ENCODE measurements at regions not wholly inside any gene's neighbourhood (a gene's known extent, or its start where the extent isn't known, plus 50 kb on each side); places are given as distances from the start of the nearest gene placed in this dataset.

DNA sequence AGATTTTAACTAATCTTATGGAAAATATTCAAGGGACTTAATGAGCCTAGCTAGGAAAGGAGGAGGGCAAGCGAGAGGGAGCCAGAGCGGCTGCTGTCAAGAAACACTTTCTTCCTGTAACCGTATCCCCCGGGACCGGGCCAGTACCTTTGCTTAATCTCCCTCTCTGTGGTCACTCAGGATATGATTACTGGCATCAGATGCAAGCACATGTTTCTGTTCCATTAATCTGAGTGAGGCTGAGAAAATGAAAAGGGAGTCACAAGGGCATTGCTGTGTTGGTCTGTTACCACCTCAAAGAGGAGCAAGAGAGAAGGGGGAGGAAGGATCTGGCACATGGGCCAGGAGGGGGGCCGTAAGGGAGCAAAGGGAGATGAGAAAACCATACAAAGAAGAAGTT is 356.7 kb upstream of the GATB start:
- Histone ChIP-seq H3K36me3 (ENCODE audit: insufficient read depth) (no peaks in the 10 kb centered on the region), H3K27ac (ENCODE audit: low read depth) (no peak overlapping the region), H3K4me1 (ENCODE audit: insufficient read depth) (no peaks in the 10 kb centered on the region), H3K4me3 (ENCODE audit: low read depth, low read length) (no peak overlapping the region)
- DNase-seq (ENCODE audit: extremely low spot score): no peak
- WGBS: 68% methylated on average over 6 of the region's 6 CpGs

DNA sequence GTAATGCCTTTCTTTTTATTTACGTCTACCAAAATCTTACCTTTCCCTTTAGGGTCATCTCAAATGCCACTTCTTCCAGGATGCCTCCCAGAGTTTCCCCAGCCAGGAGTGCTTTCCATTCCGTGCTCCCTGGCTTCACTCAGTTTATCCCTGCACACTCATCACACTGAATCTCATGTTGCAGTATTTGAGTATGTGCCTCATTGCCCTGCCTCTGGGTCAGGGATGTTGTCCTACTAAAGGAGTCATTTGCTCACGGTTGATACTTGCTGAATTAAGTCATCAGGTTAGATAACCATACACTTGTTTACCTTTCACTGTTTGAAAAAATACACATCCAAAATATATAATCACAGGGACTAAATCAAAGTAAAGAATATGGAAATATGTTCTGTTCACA is 356.2 kb upstream of the GATB start:
- no peak overlapping the region for H3K27ac ChIP-seq (ENCODE audit: low read depth)
- WGBS: 89% methylated on average over 3 of the region's 3 CpGs
- H3K36me3 ChIP-seq (ENCODE audit: insufficient read depth): no peaks in the 10 kb centered on the region
- peaks cover under 1% of the 10 kb centered on the region for H3K4me1 ChIP-seq (ENCODE audit: insufficient read depth)
- no peak for DNase-seq (ENCODE audit: extremely low spot score)
- no peak overlapping the region for H3K4me3 ChIP-seq (ENCODE audit: low read depth, low read length)

DNA sequence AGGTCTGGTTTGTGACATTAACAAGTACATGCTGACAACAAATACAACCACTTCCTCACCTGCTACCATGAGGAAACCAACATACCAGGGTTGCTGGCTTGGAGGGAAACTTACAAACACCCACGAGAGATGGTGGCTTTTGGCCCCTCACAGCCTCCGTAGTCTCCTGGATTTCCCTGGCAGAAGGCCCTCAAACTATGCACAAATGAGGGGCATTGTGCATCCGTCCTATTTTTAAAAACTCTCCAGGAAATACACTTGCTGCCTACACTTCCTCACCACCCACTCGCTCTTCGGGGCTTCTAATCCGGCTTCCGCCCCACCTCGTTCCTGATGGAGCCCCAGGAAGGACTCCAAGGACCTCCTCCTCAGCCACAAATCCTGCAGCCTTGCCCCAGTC is 355.0 kb upstream of the GATB start:
- Histone ChIP-seq H3K4me3 (ENCODE audit: low read depth, low read length) (no peak overlapping the region), H3K27ac (ENCODE audit: low read depth) (no peak overlapping the region), H3K36me3 (ENCODE audit: insufficient read depth) (no peaks in the 10 kb centered on the region), H3K4me1 (ENCODE audit: insufficient read depth) (peaks cover 2% of the 10 kb centered on the region)
- WGBS: 63% methylated on average over 8 of the region's 8 CpGs
- DNase-seq (ENCODE audit: extremely low spot score): no peak

DNA sequence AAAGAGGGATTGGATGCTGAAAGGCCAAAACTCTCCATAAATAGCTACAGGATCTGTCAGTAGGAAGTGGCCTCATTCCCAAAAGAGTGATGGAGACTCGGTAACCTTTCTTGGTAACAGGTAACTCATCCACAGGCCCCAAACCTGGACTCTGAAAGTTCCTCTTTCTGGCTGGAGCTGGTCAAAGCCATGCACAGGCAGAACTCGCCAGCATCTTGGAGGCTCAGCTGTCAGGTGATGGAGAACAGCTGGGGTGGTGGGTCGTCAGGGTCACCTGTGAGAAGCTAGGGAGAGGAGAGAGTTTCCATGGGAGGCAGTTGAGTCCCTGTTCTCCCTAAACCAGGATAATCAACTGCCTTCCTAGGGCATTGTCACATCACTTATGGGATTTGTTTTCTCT is 354.3 kb upstream of the GATB start:
- no peak for DNase-seq (ENCODE audit: extremely low spot score)
- Histone ChIP-seq H3K4me1 (ENCODE audit: insufficient read depth) (peaks cover 2% of the 10 kb centered on the region), H3K4me3 (ENCODE audit: low read depth, low read length) (no peak overlapping the region), H3K36me3 (ENCODE audit: insufficient read depth) (no peaks in the 10 kb centered on the region), H3K27ac (ENCODE audit: low read depth) (no peak overlapping the region)
- 76% methylated on average over 3 of the region's 3 CpGs for WGBS

DNA sequence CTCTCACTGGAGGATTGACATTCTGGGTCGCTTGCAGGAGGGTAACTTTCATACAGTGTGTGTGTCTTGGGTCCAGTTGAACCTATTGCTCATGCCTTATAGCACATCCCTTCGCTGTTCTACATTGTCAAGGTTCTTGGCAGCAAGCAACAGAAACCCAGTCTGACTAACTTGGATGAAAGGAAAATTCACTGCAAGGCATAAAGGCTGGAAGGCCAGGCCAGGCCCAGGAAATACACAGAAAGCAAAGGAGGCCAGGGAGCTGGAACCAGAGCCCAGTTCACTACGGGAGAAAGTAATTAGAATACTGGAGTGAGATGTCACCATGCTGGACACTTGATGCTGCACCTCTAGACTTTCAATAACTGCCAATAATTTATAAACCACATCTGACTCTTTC is 353.8 kb upstream of the GATB start:
- no peaks in the 10 kb centered on the region for H3K36me3 ChIP-seq (ENCODE audit: insufficient read depth)
- WGBS: 66% methylated on average over 3 of the region's 3 CpGs
- H3K4me1 ChIP-seq (ENCODE audit: insufficient read depth): peaks cover 2% of the 10 kb centered on the region
- no peak overlapping the region for H3K27ac ChIP-seq (ENCODE audit: low read depth)
- DNase-seq (ENCODE audit: extremely low spot score): no peak
- no peak overlapping the region for H3K4me3 ChIP-seq (ENCODE audit: low read depth, low read length)

DNA sequence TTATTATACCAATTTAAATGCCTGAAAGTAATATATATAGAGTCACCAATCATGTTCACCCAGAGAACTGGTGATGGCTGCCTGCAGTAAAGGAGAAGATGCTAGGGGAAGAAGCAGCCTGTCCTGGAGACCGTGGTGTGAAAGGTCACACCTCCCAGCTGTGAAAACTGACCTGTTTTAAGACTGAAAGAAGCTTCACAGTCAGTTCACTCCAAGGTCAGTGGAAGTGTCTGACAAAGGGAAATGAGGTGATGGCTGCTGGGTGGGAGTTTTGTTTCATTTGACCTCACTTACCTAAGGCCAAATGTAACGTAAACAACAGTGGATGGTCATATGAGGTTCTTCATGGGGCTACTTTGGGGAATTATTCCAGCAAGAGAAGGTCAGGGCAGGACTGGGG is 352.1 kb upstream of the GATB start:
- Histone ChIP-seq H3K36me3 (ENCODE audit: insufficient read depth) (no peaks in the 10 kb centered on the region), H3K4me1 (ENCODE audit: insufficient read depth) (peaks cover 2% of the 10 kb centered on the region), H3K27ac (ENCODE audit: low read depth) (no peak overlapping the region), H3K4me3 (ENCODE audit: low read depth, low read length) (no peak overlapping the region)
- 89% methylated on average over 2 of the region's 2 CpGs for WGBS
- DNase-seq (ENCODE audit: extremely low spot score): no peak

DNA sequence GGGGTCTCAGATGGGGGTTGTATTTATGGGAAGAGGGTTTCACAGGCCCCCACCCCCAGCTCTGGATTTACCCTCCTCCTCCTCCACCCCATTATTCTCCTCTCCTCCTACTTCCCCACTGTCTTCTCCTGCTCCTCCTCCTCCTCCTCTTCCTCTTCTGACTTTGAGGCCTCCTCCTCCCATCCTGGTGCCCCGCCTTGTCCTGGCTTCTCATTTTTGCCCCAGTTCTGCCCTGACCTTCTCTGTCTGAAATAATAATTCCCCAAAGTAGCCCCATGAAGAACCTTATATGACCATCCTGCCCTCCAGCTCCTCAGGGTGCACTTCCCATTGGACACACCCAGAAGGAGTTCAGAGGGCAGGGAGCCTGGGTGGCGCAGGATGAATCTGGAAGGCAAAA is 351.4 kb upstream of the GATB start:
- 94% methylated on average over 2 of the region's 2 CpGs for WGBS

DNA sequence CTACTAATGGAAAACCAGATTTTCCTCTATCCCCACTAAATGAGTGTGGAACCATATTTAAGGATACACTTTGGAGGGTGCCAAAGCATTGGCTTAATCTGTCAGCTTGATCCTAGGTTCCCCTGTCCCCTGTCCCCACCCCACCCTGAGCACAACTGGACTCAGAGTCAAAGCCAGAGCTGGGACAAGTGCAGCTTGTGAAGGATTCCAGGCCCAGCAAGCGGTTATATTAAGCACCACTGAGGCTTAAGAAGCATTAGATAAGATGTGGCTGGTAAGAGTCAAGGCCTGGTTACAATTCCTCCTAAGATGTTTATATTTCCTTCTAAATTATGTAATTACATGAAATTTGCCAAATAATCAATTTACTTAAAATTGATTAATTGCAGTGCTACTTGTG is 350.0 kb upstream of the GATB start:
- no peak overlapping the region for H3K27ac ChIP-seq (ENCODE audit: low read depth)
- peaks cover 2% of the 10 kb centered on the region for H3K4me1 ChIP-seq (ENCODE audit: insufficient read depth)
- DNase-seq (ENCODE audit: extremely low spot score): no peak
- 58% methylated on average over 1 of the region's 1 CpG for WGBS
- H3K36me3 ChIP-seq (ENCODE audit: insufficient read depth): no peaks in the 10 kb centered on the region
- no peak overlapping the region for H3K4me3 ChIP-seq (ENCODE audit: low read depth, low read length)

More for the DNA sequence above, 351.4 kb upstream of the GATB start:
- no peak for DNase-seq (ENCODE audit: extremely low spot score)
- Histone ChIP-seq H3K36me3 (ENCODE audit: insufficient read depth) (no peaks in the 10 kb centered on the region), H3K4me3 (ENCODE audit: low read depth, low read length) (no peak overlapping the region), H3K4me1 (ENCODE audit: insufficient read depth) (peaks cover 2% of the 10 kb centered on the region), H3K27ac (ENCODE audit: low read depth) (no peak overlapping the region)

DNA sequence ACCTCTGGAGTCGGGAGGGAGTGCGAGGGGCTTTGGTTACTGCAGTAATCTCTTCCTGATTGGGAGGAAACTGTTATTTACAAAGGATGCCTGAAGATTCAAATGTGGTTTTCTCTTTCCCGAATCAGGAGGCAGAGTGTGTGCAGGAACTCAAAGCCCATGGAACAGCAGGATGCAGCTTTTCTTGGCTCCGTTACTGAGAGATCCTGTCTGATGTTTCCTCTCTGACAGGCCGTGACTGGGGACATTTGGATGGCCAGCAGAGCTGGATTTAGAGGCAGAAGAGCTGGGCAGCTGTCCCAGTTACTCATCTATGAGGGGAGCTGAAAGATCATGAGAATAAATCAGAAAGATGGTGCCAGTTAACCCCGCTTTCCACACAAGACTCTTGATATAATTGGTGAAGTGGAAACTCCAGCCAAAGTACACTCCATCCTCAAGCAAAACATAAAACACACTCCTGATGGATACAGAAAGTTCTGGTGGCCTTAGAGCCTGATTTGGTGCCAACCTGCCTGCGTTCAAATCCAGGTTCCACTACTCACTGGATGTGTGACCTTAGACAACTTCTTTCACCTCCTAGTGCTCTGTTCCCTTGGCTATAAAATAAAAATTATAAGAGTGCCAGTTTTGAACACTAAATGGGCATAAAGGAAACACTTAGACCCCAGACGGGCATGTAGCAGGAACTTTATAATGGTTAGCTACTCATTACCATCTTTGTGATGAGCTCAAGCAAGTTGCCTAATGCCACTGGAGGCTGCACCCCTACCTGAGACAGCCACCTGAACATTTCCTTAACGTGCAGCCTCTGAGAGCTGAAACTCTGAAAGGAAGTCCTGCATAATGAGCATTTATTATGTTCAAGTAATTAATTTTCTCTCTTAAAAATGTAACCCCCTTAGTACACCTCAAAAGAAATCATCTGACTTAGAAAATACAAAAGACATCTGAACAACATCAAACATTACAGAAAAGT is 349.0 kb upstream of the GATB start:
- WGBS: 20% methylated on average over 9 of the region's 9 CpGs
- no peak overlapping the region for H3K4me3 ChIP-seq (ENCODE audit: low read depth, low read length)
- peak; percentile 70 for DNase-seq (ENCODE audit: extremely low spot score)
- peaks cover 2% of the 10 kb centered on the region for H3K4me1 ChIP-seq (ENCODE audit: insufficient read depth)
- H3K36me3 ChIP-seq (ENCODE audit: insufficient read depth): no peaks in the 10 kb centered on the region
- H3K27ac ChIP-seq (ENCODE audit: low read depth): no peak overlapping the region

DNA sequence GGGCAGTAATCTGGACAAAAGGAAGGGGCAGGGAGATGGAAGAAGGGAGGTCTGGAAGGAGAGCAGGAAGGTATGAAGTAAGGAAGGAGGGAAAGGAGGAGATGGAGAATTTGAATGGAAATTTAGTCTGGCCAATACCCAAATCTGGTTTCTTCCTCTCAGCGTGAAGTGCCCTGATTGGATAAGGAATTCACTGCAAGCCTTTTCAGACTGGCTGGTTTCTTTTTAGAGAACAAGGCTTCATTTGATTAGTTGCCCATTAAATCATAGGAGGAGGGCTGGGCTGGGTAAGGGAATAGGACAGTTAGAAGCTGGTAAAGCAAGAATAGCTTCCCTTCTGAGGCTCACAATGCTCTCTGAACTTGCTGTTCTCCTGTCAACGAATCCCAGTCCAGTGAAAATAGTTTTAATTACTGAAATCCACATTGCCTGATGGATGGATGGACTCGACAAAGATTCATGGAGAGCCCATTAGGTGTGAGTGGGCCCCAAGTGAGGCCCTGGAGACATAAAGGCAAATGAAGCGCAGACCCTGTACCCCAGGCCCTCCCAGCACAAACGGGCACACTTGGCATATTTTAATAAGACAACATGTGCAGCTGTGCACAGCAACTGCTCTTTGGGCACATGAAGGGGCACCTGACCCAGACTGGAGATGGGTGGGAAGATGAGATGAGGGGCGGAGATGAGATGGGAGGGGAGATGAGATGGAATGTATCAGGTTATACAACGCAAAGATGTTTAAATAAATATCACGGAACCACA is 347.1 kb upstream of the GATB start:
- DNase-seq (ENCODE audit: extremely low spot score): no peak
- no peak overlapping the region for H3K27ac ChIP-seq (ENCODE audit: low read depth)
- no peak overlapping the region for H3K4me3 ChIP-seq (ENCODE audit: low read depth, low read length)
- 93% methylated on average over 8 of the region's 8 CpGs for WGBS
- no peaks in the 10 kb centered on the region for H3K36me3 ChIP-seq (ENCODE audit: insufficient read depth)
- peaks cover 2% of the 10 kb centered on the region for H3K4me1 ChIP-seq (ENCODE audit: insufficient read depth)

DNA sequence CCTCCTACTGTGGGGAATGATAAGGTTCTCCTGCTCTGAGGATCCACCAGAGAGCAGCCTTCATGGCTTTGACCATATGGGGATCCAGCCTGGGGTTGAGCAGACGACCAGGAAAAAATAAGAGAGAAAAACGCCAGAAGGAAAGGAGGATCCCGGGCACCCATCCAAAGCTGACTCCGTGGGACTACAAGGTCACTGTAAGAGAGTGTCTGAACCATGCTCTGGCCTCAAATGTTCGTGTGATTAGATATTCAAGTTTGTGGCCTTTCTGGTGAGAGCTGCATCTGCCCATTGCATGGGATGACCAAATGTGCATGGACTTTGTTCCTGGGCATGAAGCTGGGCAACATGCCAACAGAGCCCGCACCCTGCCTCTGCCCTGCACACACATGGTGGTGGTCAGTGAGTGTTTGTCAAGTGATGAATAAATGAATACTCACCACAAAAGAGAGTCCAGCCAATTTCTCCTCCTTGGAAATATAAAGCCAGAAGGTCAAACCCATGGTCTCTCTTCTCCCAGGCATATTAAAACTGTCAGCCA is 346.0 kb upstream of the GATB start:
- H3K4me1 ChIP-seq (ENCODE audit: insufficient read depth): no peaks in the 10 kb centered on the region
- no peak overlapping the region for H3K27ac ChIP-seq (ENCODE audit: low read depth)
- DNase-seq (ENCODE audit: extremely low spot score): no peak
- WGBS: 60% methylated on average over 6 of the region's 6 CpGs
- no peaks in the 10 kb centered on the region for H3K36me3 ChIP-seq (ENCODE audit: insufficient read depth)
- no peak overlapping the region for H3K4me3 ChIP-seq (ENCODE audit: low read depth, low read length)

DNA sequence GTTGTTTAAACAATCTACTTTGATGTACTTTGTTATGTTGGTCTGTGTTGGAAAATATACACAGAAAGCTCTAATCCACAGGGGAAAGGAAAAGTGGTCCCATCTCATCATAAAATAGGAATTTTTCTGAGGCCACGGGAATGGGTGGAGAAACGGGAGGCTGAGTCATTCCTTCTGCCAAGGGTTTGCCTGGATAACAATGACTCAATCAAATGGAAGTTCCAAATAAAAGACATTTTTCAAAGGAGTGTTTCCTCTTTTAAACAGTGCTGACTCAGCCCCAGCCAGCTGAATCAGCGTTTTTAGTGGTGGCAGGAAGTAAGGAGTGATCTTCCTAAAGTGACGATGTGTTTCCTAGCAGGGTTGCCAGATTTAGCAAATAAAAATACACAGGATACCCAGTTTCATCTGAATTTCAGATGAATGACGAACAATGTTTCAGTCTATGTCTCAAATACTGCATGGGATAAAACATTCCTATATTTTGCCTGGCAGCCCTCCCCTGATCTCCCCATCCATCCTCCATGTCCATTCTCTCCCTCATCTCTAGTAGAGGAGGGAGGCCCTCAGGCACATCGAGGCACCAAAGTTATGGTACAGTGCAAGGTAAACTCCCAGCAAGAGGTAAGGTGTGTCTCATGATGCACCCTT is 345.4 kb upstream of the GATB start:
- DNase-seq (ENCODE audit: extremely low spot score): peak; percentile 54
- Histone ChIP-seq H3K4me3 (ENCODE audit: low read depth, low read length) (no peak overlapping the region), H3K27ac (ENCODE audit: low read depth) (peak overlapping the region; percentile 13), H3K4me1 (ENCODE audit: insufficient read depth) (no peaks in the 10 kb centered on the region), H3K36me3 (ENCODE audit: insufficient read depth) (no peaks in the 10 kb centered on the region)
- WGBS: 45% methylated on average over 6 of the region's 6 CpGs

DNA sequence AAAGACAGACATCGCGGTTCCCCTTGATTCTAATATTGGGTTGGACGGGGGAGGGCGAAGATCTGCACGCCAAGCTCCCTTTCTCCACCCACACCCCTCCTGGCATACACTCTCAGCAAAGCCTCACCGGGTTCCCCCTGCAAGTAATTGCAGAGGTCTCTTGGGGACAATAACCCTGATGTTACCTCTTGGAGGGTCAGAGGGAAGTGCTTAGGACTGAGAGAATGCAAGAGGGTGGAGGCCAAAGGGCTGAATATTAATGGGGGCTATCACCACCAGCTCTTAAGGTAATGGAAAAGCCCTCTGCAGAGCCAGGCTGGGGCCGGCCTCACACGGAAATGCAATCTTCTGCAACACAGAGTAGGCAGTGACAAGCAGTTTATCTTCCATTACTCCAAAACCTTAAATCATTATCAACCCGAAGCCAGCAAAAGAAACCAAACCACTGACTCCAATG is 344.1 kb upstream of the GATB start:
- WGBS: 66% methylated on average over 9 of the region's 9 CpGs
- Histone ChIP-seq H3K27ac (ENCODE audit: low read depth) (no peak overlapping the region), H3K36me3 (ENCODE audit: insufficient read depth) (no peaks in the 10 kb centered on the region), H3K4me3 (ENCODE audit: low read depth, low read length) (no peak overlapping the region), H3K4me1 (ENCODE audit: insufficient read depth) (no peaks in the 10 kb centered on the region)
- no peak for DNase-seq (ENCODE audit: extremely low spot score)

All from urinary bladder (tissue), 3 donors.